ENCODE measurements at regions not wholly inside any gene's neighbourhood (a gene's known extent, or its start where the extent isn't known, plus 50 kb on each side); places are given as distances from the start of the nearest gene placed in this dataset.
A peak's percentile ranks its signal among the peaks of the same experiment; 100 is the strongest.

- ATAC-seq (ENCODE audit: low read depth) = no peak
- Histone ChIP-seq H3K27ac (ENCODE audit: insufficient read depth, low read length) (no peak overlapping the region), H3K18ac (ENCODE audit: low read depth, low read length) (no peak overlapping the region), H3K4me1 (ENCODE audit: control insufficient read depth, insufficient read depth, low read length) (no peaks in the 10 kb centered on the region; the same call in 1 of the 2 replicates), H2BK20ac (ENCODE audit: low read depth, low read length) (no peak overlapping the region), H2AK9ac (replicated peaks; ENCODE audit: low read depth, low read length, poor library complexity) (no peak overlapping the region), H4K8ac (ENCODE audit: low read depth in 2 of 2, low read length in 2 of 2) (no peak overlapping the region), H3K4ac (ENCODE audit: low read depth, low read length) (no peak overlapping the region), H3K14ac (replicated peaks; ENCODE audit: low read depth, low read length) (no peak overlapping the region), H3K36me3 (ENCODE audit: control insufficient read depth, insufficient read depth, low read length) (no peaks in the 10 kb centered on the region), H2AK5ac (ENCODE audit: low read depth, low read length) (no peak overlapping the region), H3K9ac (ENCODE audit: low read depth, low read length) (no peak overlapping the region), H2BK5ac (ENCODE audit: low read depth, low read length, poor library complexity, severe bottlenecking) (no peak overlapping the region), H3K27me3 (ENCODE audit: control insufficient read depth, insufficient read depth, low read length) (no peaks in the 10 kb centered on the region), H3K79me1 (ENCODE audit: low read depth in 1 of 2, low read length in 2 of 2) (no peaks in the 10 kb centered on the region), H3K9me3 (ENCODE audit: control insufficient read depth, insufficient read depth, low read length) (no peaks in the 10 kb centered on the region), H4K91ac (ENCODE audit: insufficient read depth, low read depth, low read length) (no peak overlapping the region), H3K4me2 (ENCODE audit: low read depth, low read length) (no peak overlapping the region), H2BK15ac (ENCODE audit: low read depth, low read length) (no peak overlapping the region), H4K20me1 (ENCODE audit: insufficient read depth, low read length) (no peaks in the 10 kb centered on the region), H3K23ac (ENCODE audit: low read depth, low read length) (no peak overlapping the region), H2AFZ (replicated peaks; ENCODE audit: low read length, poor library complexity) (peak overlapping the region; percentile 14), H2BK120ac (ENCODE audit: low read depth, low read length) (peak overlapping the region; percentile 13; the same call in 1 of the 2 replicates), H3K9me1 (ENCODE audit: insufficient read depth, low read length) (no peaks in the 10 kb centered on the region), H4K5ac (ENCODE audit: low read depth, low read length) (no peak overlapping the region), H3K56ac (ENCODE audit: extremely low read depth, insufficient read depth, low read length) (no peak overlapping the region), H3K4me3 (ENCODE audit: insufficient read depth, low read depth, low read length) (no peak overlapping the region)
- BruUV-seq (replicated peaks) = no TSS peak
- in situ Hi-C loops (cut with MboI; ENCODE audit: low sequenced_read_pairs) = no loop called here
- dilution Hi-C loops (cut with HindIII; ENCODE audit: low sequenced_read_pairs, unreplicated experiment) = no loop called here
- intact Hi-C loops (cut with micrococcal nuclease) = no loop called here
- WGBS, 2 experiments (ENCODE audit: extremely low coverage in 2 of 2, insufficient read length in 1 of 2) = no CpG with 5 or more reads among the region's 2 CpGs
- no peak for TF ChIP-seq USF2 (IDR thresholded peaks at IDR 0.05; ENCODE audit: low read depth, low read length)
- TF ChIP-seq MAFK (IDR thresholded peaks at IDR 0.05; ENCODE audit: low read depth, low read length) = no peak
- TF ChIP-seq RCOR1 (IDR thresholded peaks at IDR 0.05; ENCODE audit: insufficient replicate concordance, low read length) = no peak
- no peak for TF ChIP-seq CHD1 (IDR thresholded peaks at IDR 0.05; ENCODE audit: low read depth, low read length)
- TF ChIP-seq POLR2A (IDR thresholded peaks at IDR 0.05; ENCODE audit: low read depth, low read length) = no peak
- TF ChIP-seq MXI1 (IDR thresholded peaks at IDR 0.05; ENCODE audit: borderline replicate concordance, low read depth, low read length) = no peak
- no peak for TF ChIP-seq RFX5 (IDR thresholded peaks at IDR 0.05; ENCODE audit: low read depth, low read length)
- TF ChIP-seq MAZ (IDR thresholded peaks at IDR 0.05; ENCODE audit: borderline replicate concordance, low read depth, low read length) = no peak
- no peak for TF ChIP-seq RAD21 (IDR thresholded peaks at IDR 0.05; ENCODE audit: low read length)
- no peak for TF ChIP-seq ELK1 (IDR thresholded peaks at IDR 0.05; ENCODE audit: borderline replicate concordance, low read depth, low read length)
- POLR2A ChIA-PET (ENCODE audit: unreplicated experiment) = no interaction called here
- DNase-seq = no peak
- CTCF ChIA-PET = no interaction called here
Observed at GRCh38 chr1:214974002-214974401, 108.5 kb upstream of the KCNK2 start.

All from IMR-90 (cell line).